Urothelium cell line (cell line): ENCODE measurements at regions not wholly inside any gene's neighbourhood (a gene's known extent, or its start where the extent isn't known, plus 50 kb on each side); places are given as distances from the start of the nearest gene placed in this dataset.
A peak's percentile ranks its signal among the peaks of the same experiment; 100 is the strongest.
"Not testable (repeated sequence)": the region's sequence is repeated elsewhere in the genome, so short reads cannot be mapped to it uniquely, and the experiment has no call there.

ENCODE experiments used
- DNase-seq: peaks from one replicate; pipeline ENCODE4 v3.0.0; 2011; ENCODE audit warnings: low spot score, mixed read lengths
- FAIRE-seq: peaks from 2 replicates; lab custom pipeline; 2011; peaks lifted over from hg19 to GRCh38; lab: Jason Lieb, UNC

DNA sequence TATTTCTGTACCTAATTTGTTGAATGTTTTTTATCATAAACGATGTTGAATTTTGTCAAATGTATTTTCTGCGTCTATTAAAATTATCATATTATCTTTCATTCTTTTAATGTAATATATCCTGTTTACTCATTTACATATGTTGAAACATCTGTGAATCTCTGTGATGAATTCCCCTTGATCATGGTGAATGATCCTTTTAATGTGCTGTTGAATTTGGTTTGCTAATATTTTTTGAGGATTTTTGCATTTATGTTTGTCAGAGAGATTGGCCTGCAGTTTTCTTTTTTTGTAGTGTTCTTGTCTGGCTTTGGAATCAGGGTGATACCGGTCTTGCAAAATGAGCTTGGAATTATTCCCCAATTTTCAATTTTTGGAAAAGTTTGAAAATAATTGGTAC is 569.3 kb upstream of the CCDC179 start:
- no peak for DNase-seq
- FAIRE-seq, result no peak

DNA sequence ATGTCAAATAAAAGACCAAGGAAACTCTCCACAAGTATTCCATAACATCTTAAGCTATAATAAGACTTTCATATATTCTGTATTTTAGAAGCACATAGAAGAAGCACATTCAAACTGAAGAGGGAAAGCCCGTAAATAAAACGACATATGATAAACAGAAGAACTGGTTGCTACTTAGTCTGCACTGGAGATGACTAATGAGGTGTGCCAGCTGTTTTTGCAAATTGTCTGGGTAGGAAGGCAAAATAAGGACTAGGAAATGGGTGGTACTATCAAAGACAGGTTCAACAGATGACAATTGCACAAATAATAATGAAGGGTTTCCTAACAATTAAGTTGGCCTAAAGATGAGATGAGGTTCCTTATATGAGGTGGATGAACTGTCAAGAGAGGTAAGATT is 593.2 kb upstream of the CCDC179 start:
- DNase-seq, result no peak
- no peak for FAIRE-seq

DNA sequence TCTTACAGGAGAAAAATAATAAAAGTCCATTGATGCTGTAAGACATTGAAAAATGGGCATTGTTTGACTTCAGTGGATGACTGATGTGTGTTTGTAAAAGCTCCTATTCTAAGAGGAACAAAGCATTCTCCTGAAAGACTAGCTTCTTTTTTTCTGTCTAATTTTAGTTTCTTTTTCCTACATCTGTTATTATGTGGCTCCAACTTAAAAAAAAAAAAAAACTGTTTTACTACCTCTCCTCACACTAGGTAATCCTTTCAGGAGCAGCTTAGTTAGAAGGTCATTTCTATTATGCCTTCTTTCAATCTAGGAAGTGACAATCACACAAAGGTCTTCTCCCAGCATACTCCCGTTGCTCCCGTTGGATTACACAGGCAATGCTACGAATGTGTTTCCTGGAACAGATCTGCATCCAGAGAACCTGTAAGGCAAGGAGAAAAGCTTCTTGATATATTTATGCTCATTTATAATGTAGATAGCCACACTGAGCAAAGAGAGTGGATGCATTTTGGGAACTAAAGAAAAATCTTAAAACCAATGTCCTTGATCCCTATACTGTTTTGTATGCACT is 595.1 kb upstream of the CCDC179 start:
- FAIRE-seq, result no peak
- no peak for DNase-seq

DNA sequence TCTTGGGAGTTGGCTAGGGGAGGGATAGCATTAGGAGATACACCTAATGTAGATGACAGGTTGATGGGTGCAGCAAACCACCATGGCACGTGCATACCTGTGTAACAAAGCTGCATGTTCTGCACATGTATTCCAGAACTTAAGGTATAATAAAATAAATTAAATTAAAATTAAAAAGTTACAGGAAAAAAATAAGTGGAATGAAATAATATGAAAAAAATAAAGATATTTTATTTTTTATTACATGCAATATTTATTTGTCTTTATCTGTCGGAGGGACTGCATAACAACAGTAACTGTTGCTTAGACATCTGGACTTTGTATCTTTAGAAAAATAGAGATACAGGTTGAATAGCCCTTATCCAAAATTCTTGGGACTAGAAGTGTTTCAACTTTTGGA is 597.4 kb upstream of the CCDC179 start:
- FAIRE-seq (no peak), DNase-seq (no peak)

DNA sequence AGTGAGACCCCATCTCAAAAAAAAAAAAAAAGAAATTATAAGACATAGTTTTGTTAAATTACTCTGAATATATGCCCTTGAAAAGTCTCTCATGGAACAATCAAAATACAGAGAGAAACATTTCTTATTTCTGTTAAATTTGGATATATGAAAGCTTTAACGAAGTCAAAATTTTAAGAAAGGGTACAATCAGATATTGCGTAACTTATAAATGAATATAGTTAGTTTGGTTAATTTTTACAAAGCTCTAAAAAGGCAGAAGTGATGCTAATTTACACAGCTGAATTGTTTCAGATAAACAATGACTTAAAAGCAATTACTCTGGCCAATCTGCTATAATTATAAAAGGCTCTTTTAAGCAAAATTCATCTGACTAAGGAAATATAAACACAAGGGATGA is 611.6 kb upstream of the CCDC179 start:
- FAIRE-seq (no peak), DNase-seq (no peak)

DNA sequence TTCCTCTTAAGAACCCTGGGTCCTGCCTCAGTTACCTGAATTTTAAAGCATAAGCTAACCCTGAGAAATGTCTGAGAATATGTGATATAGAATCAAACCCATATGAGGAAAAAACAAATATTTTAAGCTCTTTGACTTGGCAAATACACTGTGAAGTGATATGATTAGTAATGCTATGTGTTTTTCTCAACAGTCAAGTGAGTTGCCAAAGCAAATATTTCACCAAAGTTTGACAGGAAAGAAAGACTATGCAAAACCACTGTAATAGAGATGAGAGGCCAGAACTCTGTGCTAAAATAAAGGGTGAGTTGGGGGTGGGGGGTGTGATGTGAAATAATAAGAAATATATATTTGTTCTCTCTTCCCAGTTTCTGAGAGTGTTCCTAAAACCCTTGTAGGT is 613.5 kb upstream of the CCDC179 start:
- no peak for FAIRE-seq

DNA sequence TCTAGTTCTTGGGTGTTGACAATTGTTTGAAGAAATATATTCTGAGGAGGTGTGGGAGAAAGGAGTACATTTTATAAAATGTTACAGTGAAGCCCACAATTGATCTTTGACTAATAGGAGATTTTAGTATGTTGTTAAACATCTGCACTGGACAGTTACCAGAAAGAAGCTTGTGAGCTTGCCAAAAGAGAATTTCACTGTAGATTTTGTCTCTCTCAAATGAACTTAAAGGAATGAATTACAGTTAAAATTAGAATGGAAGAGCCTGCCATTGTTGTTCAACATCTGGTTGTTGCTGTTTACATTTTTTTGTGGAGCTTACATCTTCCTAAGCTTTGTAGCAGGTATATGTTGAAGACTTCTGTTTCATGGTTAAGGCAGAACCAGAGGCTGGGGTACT is 620.5 kb upstream of the CCDC179 start:
- FAIRE-seq (no peak), DNase-seq (no peak)

More for the DNA sequence above, 613.5 kb upstream of the CCDC179 start:
- no peak for DNase-seq

DNA sequence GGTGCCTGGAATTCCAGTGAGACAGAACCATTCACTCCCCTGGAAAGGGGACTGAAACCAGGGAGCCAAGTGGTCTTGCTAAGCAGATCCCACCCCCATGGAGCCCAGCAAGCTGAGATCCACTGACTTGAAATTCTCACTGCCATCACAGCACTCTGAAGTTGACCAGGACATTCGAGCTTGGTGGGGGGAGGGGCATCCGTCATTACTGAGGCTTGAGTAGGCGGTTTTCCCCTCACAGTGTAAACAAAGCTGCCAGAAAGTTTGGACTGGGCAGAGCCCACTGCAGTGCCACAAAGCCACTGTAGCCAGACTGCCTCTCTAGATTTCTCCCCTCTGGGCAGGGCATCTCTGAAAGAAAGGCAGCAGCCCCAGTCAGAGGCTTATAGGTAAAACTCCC is 623.9 kb upstream of the CCDC179 start:
- not testable (repeated sequence) for DNase-seq, FAIRE-seq

DNA sequence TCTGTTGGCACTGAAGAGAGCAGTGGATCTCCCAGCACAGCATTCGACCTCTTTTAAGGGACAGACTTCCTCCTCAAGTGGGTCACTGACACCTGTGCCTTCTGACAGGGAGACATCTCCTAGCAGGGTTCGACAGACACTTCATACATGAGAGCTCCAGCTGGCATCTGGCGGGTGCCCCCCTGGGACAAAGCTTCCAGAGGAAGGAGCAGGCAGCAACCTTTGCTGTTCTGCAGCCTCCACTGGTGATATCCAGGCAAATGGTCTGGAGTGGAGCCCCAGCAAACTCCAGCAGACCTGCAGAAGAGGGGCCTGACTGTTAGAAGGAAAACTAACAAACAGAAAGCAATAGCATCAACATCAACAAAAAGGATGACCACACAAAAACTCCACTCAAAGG is 624.3 kb upstream of the CCDC179 start:
- FAIRE-seq, DNase-seq: not testable (repeated sequence)

DNA sequence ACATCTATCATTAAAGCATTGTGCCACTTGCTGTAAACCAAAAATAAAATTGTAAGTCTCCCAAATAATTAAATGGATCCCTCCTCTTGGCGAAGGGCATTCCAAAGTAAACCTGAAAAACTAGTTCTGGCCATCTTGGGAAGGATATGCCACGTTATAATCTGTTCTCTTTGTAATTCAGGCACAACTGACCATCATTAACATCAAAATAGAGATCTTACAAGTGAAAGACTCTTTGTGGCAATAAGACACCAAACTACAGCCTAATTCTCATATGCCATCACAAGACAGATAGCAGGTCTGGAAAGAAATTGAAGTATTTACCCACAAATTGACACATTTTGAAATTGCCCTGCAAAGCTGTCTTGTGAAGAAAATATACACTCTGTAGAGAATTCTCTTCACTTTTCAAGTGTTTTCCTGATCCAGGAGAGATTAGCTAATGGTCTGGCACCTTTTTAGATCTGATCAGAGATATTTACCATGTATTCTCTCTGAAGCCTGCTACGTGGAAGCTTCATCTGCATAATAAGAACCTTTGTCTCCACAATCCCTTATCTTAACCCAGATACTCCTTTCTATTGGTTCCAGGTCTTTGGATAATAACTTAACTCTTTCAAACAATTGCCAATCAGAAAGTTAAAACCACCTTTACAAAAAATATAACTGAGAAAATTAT is 630.4 kb upstream of the CCDC179 start:
- DNase-seq (no peak), FAIRE-seq (no peak)

DNA sequence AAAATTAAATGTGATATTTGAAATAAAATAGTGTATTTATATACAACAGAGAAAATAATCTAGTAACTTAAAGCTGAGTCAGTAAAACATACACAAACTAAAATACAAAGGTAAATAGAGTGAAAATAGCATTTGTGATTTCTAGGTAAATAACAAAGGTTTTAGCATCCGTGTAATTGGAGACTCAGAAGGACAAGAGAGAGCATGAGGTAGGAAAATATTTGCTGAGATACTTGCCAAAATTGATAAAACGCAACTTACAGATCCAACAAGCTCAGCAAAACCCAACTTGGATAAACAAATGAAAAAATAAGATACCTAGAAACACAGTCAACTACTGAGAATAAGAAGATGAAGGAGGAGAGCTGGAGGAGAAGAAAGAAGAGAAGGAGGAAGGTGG is 634.7 kb upstream of the CCDC179 start:
- DNase-seq (no peak), FAIRE-seq (no peak)

DNA sequence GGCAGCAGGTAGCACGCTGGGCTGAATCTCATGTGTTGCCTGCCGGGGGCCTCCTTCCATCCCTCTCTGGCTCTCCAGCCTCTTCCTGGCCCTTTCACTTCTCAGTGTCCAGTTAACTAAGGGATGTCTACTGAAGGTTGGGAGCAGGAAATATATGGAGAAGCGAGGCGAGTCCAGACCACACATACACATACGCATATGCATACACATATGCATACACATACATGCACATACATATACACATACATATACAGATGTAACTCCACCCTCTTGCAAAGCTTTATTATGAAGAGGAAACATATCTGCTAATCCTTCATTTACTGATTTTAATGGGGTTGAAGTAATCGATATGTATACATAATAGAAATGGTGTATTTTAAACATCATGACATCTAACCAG is 636.1 kb upstream of the CCDC179 start:
- FAIRE-seq (no peak), DNase-seq (no peak)

DNA sequence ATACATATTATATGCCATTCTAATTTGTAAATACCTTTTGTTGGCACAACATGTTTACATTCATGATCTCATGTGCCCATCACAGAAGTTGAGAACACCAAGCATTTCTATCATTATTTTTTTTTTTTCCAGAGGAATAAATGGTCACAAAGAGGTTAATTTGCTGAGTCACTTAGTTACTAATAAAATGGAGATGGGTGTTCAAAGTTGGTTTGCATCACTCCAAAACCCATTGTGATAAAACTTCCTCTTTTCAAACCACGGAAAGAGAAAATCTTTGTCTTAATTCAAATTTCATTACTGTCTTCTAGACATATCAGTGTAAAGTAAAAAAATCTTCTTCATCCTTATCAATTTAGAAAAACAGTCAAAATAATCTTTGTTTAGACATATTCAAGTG is 636.8 kb upstream of the CCDC179 start:
- FAIRE-seq, result no peak
- DNase-seq, result no peak

DNA sequence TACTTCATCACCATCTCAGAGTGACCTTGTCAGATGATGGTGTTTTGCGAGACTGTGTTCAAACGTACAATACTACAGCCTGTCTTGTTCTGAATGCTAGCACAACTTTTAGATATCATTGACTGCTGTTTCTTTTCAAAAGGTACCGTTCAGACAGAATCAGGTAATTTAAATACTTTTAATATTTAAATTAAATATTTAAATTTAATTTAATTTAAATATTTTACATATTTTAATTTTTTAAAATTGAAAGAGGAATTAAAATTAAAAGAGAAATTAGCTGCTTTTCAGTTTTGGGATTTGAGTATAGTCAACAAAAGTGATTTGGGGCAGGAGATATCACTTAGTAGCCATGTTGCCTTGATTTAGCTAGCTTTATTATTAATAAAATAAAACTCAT is 642.1 kb upstream of the CCDC179 start:
- DNase-seq (no peak), FAIRE-seq (no peak)

DNA sequence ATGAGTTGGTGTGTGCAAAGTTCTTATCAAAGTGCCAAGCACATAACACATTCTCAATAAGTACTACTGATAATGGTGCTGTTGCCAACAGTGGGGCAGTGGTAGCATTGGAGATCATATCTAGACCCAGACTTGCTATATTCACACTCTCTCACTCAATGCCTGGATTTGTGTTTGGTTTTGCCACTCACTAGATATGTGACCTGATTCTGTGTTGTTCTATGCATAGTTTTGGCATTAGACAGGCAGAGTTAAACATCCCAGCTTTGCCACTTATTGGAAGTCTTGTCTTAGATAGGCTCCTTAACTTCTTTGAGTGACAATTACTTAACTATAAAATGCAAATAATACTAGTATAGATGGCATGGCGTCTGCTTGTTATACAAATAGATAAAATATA is 642.6 kb upstream of the CCDC179 start:
- FAIRE-seq, result no peak
- no peak for DNase-seq

DNA sequence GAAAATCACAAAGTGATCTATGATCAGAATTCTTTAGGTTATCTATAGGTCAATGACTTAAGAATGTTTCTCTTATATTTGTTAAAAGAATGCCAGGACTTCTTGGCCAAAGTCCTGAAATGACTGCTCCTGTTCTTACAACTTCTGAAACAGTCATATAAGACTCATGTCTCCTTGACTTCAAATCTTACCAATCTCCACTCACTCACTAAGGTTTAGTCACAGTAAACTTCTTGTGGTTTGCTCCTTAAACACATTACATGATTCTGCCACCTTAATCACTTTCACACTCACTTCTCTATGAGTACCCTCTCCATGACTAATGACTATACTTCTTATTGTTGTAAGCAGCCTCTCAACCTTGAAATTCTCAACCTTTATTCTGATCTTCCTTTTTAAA is 648.7 kb upstream of the CCDC179 start:
- no peak for FAIRE-seq
- DNase-seq, result no peak

DNA sequence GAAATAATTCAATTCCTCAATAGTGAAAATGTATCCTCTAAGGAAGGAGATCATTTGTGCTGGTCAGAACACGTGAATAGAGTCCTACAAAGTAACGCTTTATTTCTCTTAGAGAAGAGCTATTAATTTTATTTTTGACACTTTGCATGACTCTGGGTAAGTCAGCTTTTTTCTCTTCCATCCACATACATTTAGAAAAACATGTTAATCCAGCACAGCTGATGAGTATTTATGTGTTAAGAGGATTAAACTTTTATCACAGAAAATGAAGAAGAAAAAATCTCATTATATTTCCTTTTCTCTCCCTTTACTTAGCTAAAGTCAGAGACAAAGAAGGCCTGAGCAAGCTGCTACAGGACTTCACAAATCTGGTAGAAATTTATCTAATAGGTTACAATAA is 649.5 kb upstream of the CCDC179 start:
- no peak for DNase-seq
- FAIRE-seq, result no peak

DNA sequence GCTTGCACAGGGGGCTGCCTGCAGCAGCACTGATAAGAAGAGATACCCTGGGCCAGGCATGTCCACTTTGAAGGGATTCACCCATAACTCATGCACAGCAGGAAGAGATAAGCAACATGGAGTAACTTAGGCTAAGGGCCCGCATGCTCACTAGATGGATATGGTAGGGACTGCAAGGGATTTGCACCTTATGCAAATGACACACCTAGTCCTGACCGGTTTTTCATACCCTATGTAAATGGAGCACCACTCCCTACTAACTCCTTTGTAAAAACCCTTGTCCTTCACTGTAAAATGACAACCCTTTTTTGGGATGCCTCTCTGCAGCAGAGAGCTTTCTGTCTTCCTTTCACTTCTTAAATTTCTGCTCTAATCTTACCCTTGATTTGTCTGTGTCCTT is 658.9 kb upstream of the CCDC179 start:
- FAIRE-seq (no peak), DNase-seq (no peak)

DNA sequence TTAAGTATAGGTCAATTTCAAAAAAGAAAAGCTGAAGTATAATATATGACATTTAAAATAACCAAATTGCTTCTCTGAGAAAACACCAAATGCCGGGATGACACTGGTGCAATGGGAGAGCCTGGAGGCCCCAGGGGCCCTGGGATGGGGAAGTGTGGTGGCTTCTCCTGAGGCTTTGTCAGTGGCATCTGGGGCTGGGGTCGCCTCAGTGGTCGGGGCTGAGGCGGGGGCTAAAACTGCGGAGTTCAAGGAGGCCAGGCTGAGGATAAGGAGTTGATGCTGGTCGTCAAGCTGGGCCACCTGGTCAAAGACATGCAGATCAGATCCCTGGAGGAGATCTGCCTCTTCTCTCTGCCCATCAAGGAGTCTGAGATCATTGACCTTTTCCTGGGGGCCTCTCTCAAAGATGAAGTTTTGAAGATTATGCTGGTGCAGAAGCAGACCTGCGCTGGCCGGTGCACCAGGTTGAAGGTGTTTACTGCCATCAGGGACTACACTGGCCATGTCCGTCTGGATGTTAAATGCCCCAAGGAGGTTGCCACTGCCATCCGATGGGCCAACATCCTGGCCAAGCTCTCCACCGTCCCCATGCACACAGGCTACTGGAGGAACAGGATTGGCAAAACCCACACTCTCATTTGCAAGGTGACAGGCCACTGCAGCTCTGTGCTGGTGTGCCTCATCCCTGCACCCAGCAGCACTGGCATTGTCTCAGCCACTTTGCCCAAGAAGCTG is 660.1 kb upstream of the CCDC179 start:
- FAIRE-seq, result no peak

DNA sequence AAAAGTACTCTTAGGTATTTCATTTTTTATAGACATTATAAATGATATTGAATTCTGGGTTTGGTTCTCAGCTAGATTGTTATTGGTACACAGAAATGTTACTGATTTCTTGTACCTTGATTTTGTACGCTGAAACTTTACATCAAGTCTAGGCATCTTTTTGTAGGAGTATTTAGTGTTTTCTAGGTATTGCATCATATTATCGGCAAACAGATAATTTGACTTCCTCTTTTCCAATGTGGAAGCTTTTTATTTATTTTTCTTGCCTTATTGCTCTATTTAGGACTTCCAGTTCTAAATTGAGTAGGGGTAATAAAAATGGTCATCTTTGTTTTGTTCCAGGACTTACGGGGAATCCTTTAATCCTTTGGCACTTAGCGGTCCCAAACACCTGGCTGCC is 676.6 kb upstream of the CCDC179 start:
- DNase-seq, result no peak
- FAIRE-seq, result no peak

More for the DNA sequence above, 660.1 kb upstream of the CCDC179 start:
- no peak for DNase-seq

DNA sequence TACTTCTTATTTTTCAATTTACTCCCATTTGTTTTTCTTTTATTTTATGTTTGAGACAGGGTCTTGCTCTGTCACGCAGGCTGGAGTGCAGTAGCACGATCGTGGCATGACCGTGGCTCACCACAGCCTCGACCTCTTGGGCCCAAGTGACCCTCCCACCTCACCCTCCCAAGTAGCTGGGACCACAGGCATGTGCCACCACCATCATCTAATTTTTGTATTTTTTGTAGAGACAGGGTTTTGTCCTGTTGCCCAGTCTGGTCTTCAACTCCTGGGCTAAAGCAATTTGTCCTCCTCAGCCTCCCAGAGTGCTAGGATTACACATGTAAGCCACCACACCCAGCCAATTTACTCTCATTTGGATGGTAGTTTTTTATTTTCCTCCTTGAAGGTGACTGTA is 679.3 kb upstream of the CCDC179 start:
- DNase-seq (no peak), FAIRE-seq (no peak)

DNA sequence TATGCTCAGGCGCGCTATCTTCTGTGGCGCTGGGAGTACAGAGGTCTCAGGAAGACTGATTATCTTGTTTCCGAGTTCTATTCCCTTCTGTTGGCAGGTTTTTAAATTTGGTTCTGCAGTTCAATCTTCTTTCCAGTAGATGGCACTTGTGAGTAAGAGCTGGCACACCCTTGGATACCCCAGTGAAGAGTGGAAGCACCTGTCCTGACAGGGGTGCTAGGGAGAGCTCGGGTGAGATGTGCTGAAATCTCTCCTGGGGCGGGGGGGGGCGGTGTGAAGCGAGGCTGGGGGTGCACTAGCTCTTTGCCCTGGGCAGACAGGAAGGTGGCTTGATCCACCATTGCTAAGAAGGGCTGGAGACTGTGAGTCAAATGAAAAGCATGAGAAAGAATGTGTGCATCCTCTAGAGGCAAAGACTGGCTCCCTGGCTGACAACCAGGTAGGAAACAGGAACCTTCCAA is 679.9 kb upstream of the CCDC179 start:
- FAIRE-seq, result no peak
- peak; percentile 54 for DNase-seq
